ENCODE measurements at regions not wholly inside any gene's neighbourhood (a gene's known extent, or its start where the extent isn't known, plus 50 kb on each side); places are given as distances from the start of the nearest gene placed in this dataset.
A peak's percentile ranks its signal among the peaks of the same experiment; 100 is the strongest.

DNA sequence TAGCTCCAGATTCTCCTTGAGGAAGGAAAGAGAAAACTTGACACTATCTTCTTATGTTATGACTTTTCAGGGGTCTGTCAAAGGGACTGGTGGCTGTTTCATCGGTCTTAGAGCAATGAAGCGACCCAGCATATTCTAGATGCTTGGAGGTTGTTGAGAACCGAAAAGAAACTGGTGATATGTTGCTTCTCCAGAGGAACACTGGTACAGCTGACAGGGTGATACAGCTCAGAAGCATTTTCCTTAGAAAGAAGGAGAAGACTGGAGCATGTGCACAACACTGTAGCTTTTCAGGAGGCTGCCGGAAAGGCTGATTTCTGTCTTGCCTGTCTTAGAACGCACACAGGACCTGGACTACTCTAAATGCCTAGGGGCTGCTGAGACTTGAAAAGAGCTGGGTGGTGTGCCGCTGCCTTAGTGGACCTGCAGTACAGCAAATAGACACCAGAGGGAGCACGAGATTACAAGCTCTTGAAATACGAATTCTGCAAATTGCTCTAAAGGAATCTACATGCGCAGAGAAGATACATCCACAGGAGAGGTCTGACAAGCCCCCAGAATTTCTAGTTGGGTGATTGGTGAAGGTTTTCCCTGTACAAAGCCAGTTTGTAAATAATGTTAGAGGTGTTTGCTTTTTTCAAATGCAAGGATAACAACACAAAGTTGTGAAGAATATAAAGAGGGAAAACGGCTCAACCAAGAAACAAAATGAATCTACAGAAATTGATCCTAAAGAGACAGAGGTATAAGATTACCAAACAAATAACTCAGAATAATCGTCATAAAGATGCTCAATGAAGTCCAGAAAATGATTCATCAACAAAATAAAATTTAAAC is 223.1 kb upstream of the DMD start:
- Histone ChIP-seq H4K20me1 (ENCODE audit: insufficient read depth, low read length) (no peaks in the 10 kb centered on the region), H3K4me1 (ENCODE audit: insufficient read depth, low read length, severe bottlenecking) (peaks cover 6% of the 10 kb centered on the region), H3K9me3 (ENCODE audit: low read length) (no peaks in the 10 kb centered on the region), H3K79me2 (ENCODE audit: insufficient read depth, low read length) (no peaks in the 10 kb centered on the region), H3F3A (ENCODE audit: insufficient read depth, low read length) (no peaks in the 10 kb centered on the region), H3K9me2 (ENCODE audit: low read depth, low read length) (no peaks in the 10 kb centered on the region), H3K27me3 (ENCODE audit: insufficient read depth, low read length) (no peaks in the 10 kb centered on the region), H3K4me2 (ENCODE audit: low read length) (peak overlapping the region; percentile 82), H3K9ac (ENCODE audit: low read length) (peak overlapping the region; percentile 51; the same call in 1 of the 2 replicates), H3K36me3 (ENCODE audit: insufficient read depth, low read length) (no peaks in the 10 kb centered on the region), H3K4me3 (ENCODE audit: low read depth, low read length, poor library complexity, severe bottlenecking) (peak overlapping the region; percentile 54), H3K27ac (ENCODE audit: low read depth, low read length, poor library complexity, severe bottlenecking) (no peak overlapping the region), H2AFZ (ENCODE audit: low read length) (peak overlapping the region; percentile 99; the same call in 1 of the 2 replicates)
- TF ChIP-seq EZH2 (IDR thresholded peaks at IDR 0.05; ENCODE audit: borderline replicate concordance, low read length) = no peak
- TF ChIP-seq, protein P1, sequence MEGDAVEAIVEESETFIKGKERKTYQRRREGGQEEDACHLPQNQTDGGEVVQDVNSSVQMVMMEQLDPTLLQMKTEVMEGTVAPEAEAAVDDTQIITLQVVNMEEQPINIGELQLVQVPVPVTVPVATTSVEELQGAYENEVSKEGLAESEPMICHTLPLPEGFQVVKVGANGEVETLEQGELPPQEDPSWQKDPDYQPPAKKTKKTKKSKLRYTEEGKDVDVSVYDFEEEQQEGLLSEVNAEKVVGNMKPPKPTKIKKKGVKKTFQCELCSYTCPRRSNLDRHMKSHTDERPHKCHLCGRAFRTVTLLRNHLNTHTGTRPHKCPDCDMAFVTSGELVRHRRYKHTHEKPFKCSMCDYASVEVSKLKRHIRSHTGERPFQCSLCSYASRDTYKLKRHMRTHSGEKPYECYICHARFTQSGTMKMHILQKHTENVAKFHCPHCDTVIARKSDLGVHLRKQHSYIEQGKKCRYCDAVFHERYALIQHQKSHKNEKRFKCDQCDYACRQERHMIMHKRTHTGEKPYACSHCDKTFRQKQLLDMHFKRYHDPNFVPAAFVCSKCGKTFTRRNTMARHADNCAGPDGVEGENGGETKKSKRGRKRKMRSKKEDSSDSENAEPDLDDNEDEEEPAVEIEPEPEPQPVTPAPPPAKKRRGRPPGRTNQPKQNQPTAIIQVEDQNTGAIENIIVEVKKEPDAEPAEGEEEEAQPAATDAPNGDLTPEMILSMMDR (IDR thresholded peaks at IDR 0.05; ENCODE audit: low read length) = peak; percentile 69

DNA sequence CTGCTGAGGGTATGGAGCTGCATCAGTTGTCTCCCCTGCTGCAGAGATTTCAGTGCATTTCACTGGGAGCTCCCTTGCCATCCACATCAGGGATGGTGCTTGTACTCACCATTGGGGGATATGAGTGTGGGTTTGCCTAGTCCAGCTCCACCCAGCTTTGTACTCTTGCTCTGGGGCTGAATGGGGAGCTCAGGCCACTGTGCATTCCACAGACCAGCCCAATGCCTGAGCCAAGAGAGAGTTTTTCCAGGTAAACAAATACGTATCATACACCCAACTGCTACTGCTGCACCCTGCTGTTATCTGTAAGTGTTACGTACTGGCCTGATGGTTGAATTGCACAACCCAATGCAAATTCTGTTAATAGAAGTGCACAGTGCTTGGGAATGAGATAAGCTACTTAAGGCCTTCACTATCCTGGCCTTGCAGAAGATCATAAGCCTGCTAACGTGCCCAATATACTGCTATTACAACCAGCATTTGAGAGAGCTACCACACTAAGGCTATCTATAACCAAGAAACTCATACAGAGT is 205.0 kb upstream of the DMD start:
- Histone ChIP-seq H3K9me2 (ENCODE audit: low read depth, low read length) (no peaks in the 10 kb centered on the region), H3K4me2 (ENCODE audit: low read length) (no peak overlapping the region), H3K4me3 (ENCODE audit: low read depth, low read length, poor library complexity, severe bottlenecking) (no peak overlapping the region), H3K9me3 (ENCODE audit: low read length) (no peaks in the 10 kb centered on the region), H3K4me1 (ENCODE audit: insufficient read depth, low read length, severe bottlenecking) (no peaks in the 10 kb centered on the region), H3K36me3 (ENCODE audit: insufficient read depth, low read length) (no peaks in the 10 kb centered on the region), H3K79me2 (ENCODE audit: insufficient read depth, low read length) (no peaks in the 10 kb centered on the region), H3F3A (ENCODE audit: insufficient read depth, low read length) (no peaks in the 10 kb centered on the region), H3K9ac (ENCODE audit: low read length) (no peak overlapping the region), H3K27me3 (ENCODE audit: insufficient read depth, low read length) (no peaks in the 10 kb centered on the region), H2AFZ (ENCODE audit: low read length) (no peak overlapping the region), H3K27ac (ENCODE audit: low read depth, low read length, poor library complexity, severe bottlenecking) (no peak overlapping the region), H4K20me1 (ENCODE audit: insufficient read depth, low read length) (no peaks in the 10 kb centered on the region)
- no peak for TF ChIP-seq EZH2 (IDR thresholded peaks at IDR 0.05; ENCODE audit: borderline replicate concordance, low read length)
- TF ChIP-seq, protein P1 (IDR thresholded peaks at IDR 0.05; ENCODE audit: low read length) = no peak

DNA sequence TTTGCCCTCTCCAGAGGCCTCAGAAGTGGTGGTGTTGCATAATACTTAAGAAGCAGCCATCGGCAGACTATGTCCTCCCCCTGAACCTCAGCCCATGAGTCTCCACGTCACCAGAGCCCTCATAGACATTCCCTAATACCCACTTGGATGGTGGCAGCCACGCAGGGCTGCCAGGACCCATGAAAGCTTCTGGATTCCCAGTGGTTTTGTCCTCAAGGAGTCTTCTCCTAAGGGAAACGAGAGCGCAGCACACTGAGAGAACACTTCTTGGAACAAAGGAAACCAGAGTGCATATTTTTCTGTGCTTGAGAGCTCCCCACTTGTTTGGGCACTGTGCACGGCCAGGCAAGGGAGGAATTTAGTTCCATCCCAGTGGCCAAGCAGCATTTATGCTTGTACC is 204.1 kb upstream of the DMD start:
- Histone ChIP-seq H3K4me1 (ENCODE audit: insufficient read depth, low read length, severe bottlenecking) (no peaks in the 10 kb centered on the region), H3K9me3 (ENCODE audit: low read length) (no peaks in the 10 kb centered on the region), H3K9ac (ENCODE audit: low read length) (no peak overlapping the region), H3K79me2 (ENCODE audit: insufficient read depth, low read length) (no peaks in the 10 kb centered on the region), H3K27me3 (ENCODE audit: insufficient read depth, low read length) (no peaks in the 10 kb centered on the region), H3F3A (ENCODE audit: insufficient read depth, low read length) (no peaks in the 10 kb centered on the region), H3K9me2 (ENCODE audit: low read depth, low read length) (no peaks in the 10 kb centered on the region), H4K20me1 (ENCODE audit: insufficient read depth, low read length) (no peaks in the 10 kb centered on the region), H3K4me2 (ENCODE audit: low read length) (no peak overlapping the region), H3K27ac (ENCODE audit: low read depth, low read length, poor library complexity, severe bottlenecking) (no peak overlapping the region), H3K4me3 (ENCODE audit: low read depth, low read length, poor library complexity, severe bottlenecking) (no peak overlapping the region), H2AFZ (ENCODE audit: low read length) (no peak overlapping the region), H3K36me3 (ENCODE audit: insufficient read depth, low read length) (no peaks in the 10 kb centered on the region)
- TF ChIP-seq, protein P1 (IDR thresholded peaks at IDR 0.05; ENCODE audit: low read length) = no peak
- TF ChIP-seq EZH2 (IDR thresholded peaks at IDR 0.05; ENCODE audit: borderline replicate concordance, low read length) = no peak
